ENCODE measurements at regions not wholly inside any gene's neighbourhood (a gene's known extent, or its start where the extent isn't known, plus 50 kb on each side); places are given as distances from the start of the nearest gene placed in this dataset.

GRCh38 chr1:72670902-72671301 lies 388.6 kb upstream of the NEGR1 start:
- TF ChIP-seq CTCF (IDR thresholded peaks at IDR 0.05; ENCODE audit: low read length) (no peak), EZH2 (IDR thresholded peaks at IDR 0.05; ENCODE audit: borderline replicate concordance, low read length) (no peak)

Data from OCI-LY1 (cell line).